T-helper 2 cell treated with Interferon-gamma antibody and Interleukin-4, amounts not matched to agents 5 μg/mL and 100 μg/mL, for 36 hours (primary cell): ENCODE measurements at regions not wholly inside any gene's neighbourhood (a gene's known extent, or its start where the extent isn't known, plus 50 kb on each side); places are given as distances from the start of the nearest gene placed in this dataset.
A peak's percentile ranks its signal among the peaks of the same experiment; 100 is the strongest.

Experiments
- DNase-seq: peaks from one replicate; pipeline ENCODE4 v3.0.0; 2021; ENCODE audit warnings: low spot score
- H3K27ac Mint-ChIP-seq: one replicate; pipeline ENCODE4 v1.8.0; 2021; ENCODE audit warnings: mild to moderate bottlenecking, mixed read lengths
- H3K27me3 Mint-ChIP-seq: one replicate; pipeline ENCODE4 v1.8.0; 2021; ENCODE audit warnings: low read depth, mixed read lengths
- H3K36me3 Mint-ChIP-seq: one replicate; pipeline ENCODE4 v1.8.0; 2021; ENCODE audit warnings: low read depth, mixed read lengths
- H3K4me1 Mint-ChIP-seq: one replicate; pipeline ENCODE4 v1.8.0; 2021; ENCODE audit warnings: low read depth, mixed read lengths
- H3K4me3 Mint-ChIP-seq: one replicate; pipeline ENCODE4 v1.8.0; 2022; ENCODE audit warnings: mild to moderate bottlenecking, moderate library complexity, mixed read lengths
- H3K9me3 Mint-ChIP-seq: one replicate; pipeline ENCODE4 v1.8.0; 2021; ENCODE audit warnings: mixed read lengths

- H3K4me1 Mint-ChIP-seq: peaks cover 29% of the 10 kb centered on the region
- peaks cover 3% of the 10 kb centered on the region for H3K9me3 Mint-ChIP-seq
- no peaks in the 10 kb centered on the region for H3K36me3 Mint-ChIP-seq
- H3K4me3 Mint-ChIP-seq: peak overlapping the region; percentile 61
- H3K27ac Mint-ChIP-seq: peak overlapping the region; percentile 47
- H3K27me3 Mint-ChIP-seq: no peaks in the 10 kb centered on the region
- DNase-seq: peak; percentile 33
These were observed 237.5 kb downstream of the COG6 start for GRCh38 chr13:39892721-39893685.

GRCh38 chr13:39893808-39894207 is 238.3 kb downstream of the COG6 start:
- no peak for DNase-seq
- Mint-ChIP-seq H3K4me3 (no peak overlapping the region), H3K27ac (peak overlapping the region; percentile 32), H3K27me3 (no peaks in the 10 kb centered on the region), H3K9me3 (peaks cover 3% of the 10 kb centered on the region), H3K36me3 (no peaks in the 10 kb centered on the region), H3K4me1 (peaks cover 29% of the 10 kb centered on the region)

- H3K27me3 Mint-ChIP-seq: no peaks in the 10 kb centered on the region
- H3K4me1 Mint-ChIP-seq: peaks cover 29% of the 10 kb centered on the region
- no peaks in the 10 kb centered on the region for H3K36me3 Mint-ChIP-seq
- no peak overlapping the region for H3K4me3 Mint-ChIP-seq
- H3K9me3 Mint-ChIP-seq: peaks cover 3% of the 10 kb centered on the region
- H3K27ac Mint-ChIP-seq: no peak overlapping the region
- no peak for DNase-seq
These were observed 239.1 kb downstream of the COG6 start for GRCh38 chr13:39894586-39894985.

- Mint-ChIP-seq H3K27me3 (no peaks in the 10 kb centered on the region), H3K36me3 (no peaks in the 10 kb centered on the region), H3K4me3 (no peak overlapping the region), H3K9me3 (peaks cover 3% of the 10 kb centered on the region), H3K4me1 (peaks cover 29% of the 10 kb centered on the region), H3K27ac (no peak overlapping the region)
- DNase-seq: no peak
These were observed 239.8 kb downstream of the COG6 start for GRCh38 chr13:39895254-39895653.

GRCh38 chr13:39897636-39898035 is 242.2 kb downstream of the COG6 start:
- Mint-ChIP-seq H3K27ac (no peak overlapping the region), H3K27me3 (no peaks in the 10 kb centered on the region), H3K36me3 (no peaks in the 10 kb centered on the region), H3K9me3 (peaks cover 3% of the 10 kb centered on the region), H3K4me1 (peaks cover 17% of the 10 kb centered on the region), H3K4me3 (no peak overlapping the region)
- DNase-seq: no peak

- DNase-seq: no peak
- H3K36me3 Mint-ChIP-seq: no peaks in the 10 kb centered on the region
- peaks cover 2% of the 10 kb centered on the region for H3K4me1 Mint-ChIP-seq
- H3K9me3 Mint-ChIP-seq: no peaks in the 10 kb centered on the region
- no peaks in the 10 kb centered on the region for H3K27me3 Mint-ChIP-seq
- H3K27ac Mint-ChIP-seq: no peak overlapping the region
- no peak overlapping the region for H3K4me3 Mint-ChIP-seq
These were observed 244.8 kb downstream of the COG6 start for GRCh38 chr13:39900106-39900750.

GRCh38 chr13:39904959-39905358 is 249.5 kb downstream of the COG6 start:
- Mint-ChIP-seq H3K36me3 (no peaks in the 10 kb centered on the region), H3K27ac (no peak overlapping the region), H3K9me3 (no peaks in the 10 kb centered on the region), H3K4me3 (no peak overlapping the region), H3K27me3 (no peaks in the 10 kb centered on the region), H3K4me1 (no peaks in the 10 kb centered on the region)
- no peak for DNase-seq

GRCh38 chr13:39909634-39910033 is 254.2 kb downstream of the COG6 start:
- Mint-ChIP-seq H3K4me3 (no peak overlapping the region), H3K27ac (no peak overlapping the region), H3K27me3 (peaks cover 4% of the 10 kb centered on the region), H3K4me1 (peaks cover 8% of the 10 kb centered on the region), H3K9me3 (no peaks in the 10 kb centered on the region), H3K36me3 (no peaks in the 10 kb centered on the region)
- no peak for DNase-seq

- H3K4me3 Mint-ChIP-seq: no peak overlapping the region
- no peaks in the 10 kb centered on the region for H3K9me3 Mint-ChIP-seq
- no peaks in the 10 kb centered on the region for H3K36me3 Mint-ChIP-seq
- no peak overlapping the region for H3K27ac Mint-ChIP-seq
- H3K4me1 Mint-ChIP-seq: peaks cover 8% of the 10 kb centered on the region
- H3K27me3 Mint-ChIP-seq: peaks cover 4% of the 10 kb centered on the region
- no peak for DNase-seq
These were observed 254.6 kb downstream of the COG6 start for GRCh38 chr13:39910041-39910440.

- no peaks in the 10 kb centered on the region for H3K36me3 Mint-ChIP-seq
- H3K27ac Mint-ChIP-seq: no peak overlapping the region
- no peak overlapping the region for H3K4me3 Mint-ChIP-seq
- H3K27me3 Mint-ChIP-seq: peaks cover 4% of the 10 kb centered on the region
- DNase-seq: no peak
- H3K9me3 Mint-ChIP-seq: no peaks in the 10 kb centered on the region
- H3K4me1 Mint-ChIP-seq: peaks cover 8% of the 10 kb centered on the region
These were observed 255.4 kb downstream of the COG6 start for GRCh38 chr13:39910833-39911232.

GRCh38 chr13:39913339-39913738 is 257.9 kb downstream of the COG6 start:
- no peak overlapping the region for H3K27ac Mint-ChIP-seq

GRCh38 chr13:39913928-39914327 is 258.5 kb downstream of the COG6 start:
- H3K36me3 Mint-ChIP-seq: no peaks in the 10 kb centered on the region
- H3K27me3 Mint-ChIP-seq: peaks cover 4% of the 10 kb centered on the region
- no peaks in the 10 kb centered on the region for H3K9me3 Mint-ChIP-seq
- H3K4me1 Mint-ChIP-seq: peaks cover 8% of the 10 kb centered on the region
- H3K27ac Mint-ChIP-seq: no peak overlapping the region
- no peak for DNase-seq
- H3K4me3 Mint-ChIP-seq: no peak overlapping the region

More at GRCh38 chr13:39913339-39913738, 257.9 kb downstream of the COG6 start:
- no peak overlapping the region for H3K4me3 Mint-ChIP-seq
- DNase-seq: no peak
- peaks cover 4% of the 10 kb centered on the region for H3K27me3 Mint-ChIP-seq
- H3K9me3 Mint-ChIP-seq: no peaks in the 10 kb centered on the region
- H3K4me1 Mint-ChIP-seq: peaks cover 8% of the 10 kb centered on the region
- no peaks in the 10 kb centered on the region for H3K36me3 Mint-ChIP-seq

- H3K9me3 Mint-ChIP-seq: no peaks in the 10 kb centered on the region
- no peak for DNase-seq
- H3K27me3 Mint-ChIP-seq: peaks cover 4% of the 10 kb centered on the region
- H3K4me1 Mint-ChIP-seq: peaks cover 6% of the 10 kb centered on the region
- no peak overlapping the region for H3K4me3 Mint-ChIP-seq
- no peak overlapping the region for H3K27ac Mint-ChIP-seq
- H3K36me3 Mint-ChIP-seq: no peaks in the 10 kb centered on the region
These were observed 260.0 kb downstream of the COG6 start for GRCh38 chr13:39915418-39915817.

GRCh38 chr13:39916330-39916729 is 260.9 kb downstream of the COG6 start:
- DNase-seq: no peak
- H3K27me3 Mint-ChIP-seq: peaks cover 4% of the 10 kb centered on the region
- H3K9me3 Mint-ChIP-seq: peaks cover under 1% of the 10 kb centered on the region
- H3K27ac Mint-ChIP-seq: no peak overlapping the region
- H3K36me3 Mint-ChIP-seq: no peaks in the 10 kb centered on the region
- H3K4me3 Mint-ChIP-seq: no peak overlapping the region
- H3K4me1 Mint-ChIP-seq: no peaks in the 10 kb centered on the region
